HG03439 (cell line): ENCODE measurements at regions not wholly inside any gene's neighbourhood (a gene's known extent, or its start where the extent isn't known, plus 50 kb on each side); places are given as distances from the start of the nearest gene placed in this dataset.
A peak's percentile ranks its signal among the peaks of the same experiment; 100 is the strongest.
"Not testable (repeated sequence)": the region's sequence is repeated elsewhere in the genome, so short reads cannot be mapped to it uniquely, and the experiment has no call there.

Experiments used
- ATAC-seq: cut with Tn5 transposase; IDR thresholded peaks from one replicate; pipeline ENCODE4 v1.9.1; 2021; ENCODE audit warnings: mild to moderate bottlenecking, moderate library complexity; ENCODE audit not compliant: unreplicated experiment

DNA sequence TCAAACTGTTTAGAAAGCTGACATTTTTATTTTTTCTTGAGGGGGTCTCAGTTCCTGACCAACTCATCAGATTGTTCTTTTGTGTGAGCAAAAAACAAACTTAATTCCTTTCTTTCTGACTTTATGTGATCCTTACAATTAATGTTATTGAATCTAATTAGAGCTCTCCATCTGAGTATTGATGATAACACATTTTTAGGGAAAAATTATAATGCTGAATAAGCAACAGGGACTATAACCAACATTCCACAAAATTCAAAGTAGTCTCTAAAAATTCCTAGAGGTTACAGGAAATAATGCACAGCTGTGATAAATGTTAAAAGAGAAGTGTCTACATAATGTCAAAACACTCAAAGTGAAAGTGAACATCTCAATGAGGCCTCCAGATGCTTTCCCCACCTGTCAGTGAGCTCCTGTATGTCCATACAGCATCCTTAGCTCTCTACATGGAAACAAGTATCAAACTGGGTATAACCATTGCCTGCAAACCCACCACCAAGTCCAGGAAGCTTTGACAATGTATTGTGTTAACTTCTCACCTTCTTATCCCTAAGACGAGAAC, 786.0 kb upstream of the SLC39A10 start:
- ATAC-seq, result no peak

DNA sequence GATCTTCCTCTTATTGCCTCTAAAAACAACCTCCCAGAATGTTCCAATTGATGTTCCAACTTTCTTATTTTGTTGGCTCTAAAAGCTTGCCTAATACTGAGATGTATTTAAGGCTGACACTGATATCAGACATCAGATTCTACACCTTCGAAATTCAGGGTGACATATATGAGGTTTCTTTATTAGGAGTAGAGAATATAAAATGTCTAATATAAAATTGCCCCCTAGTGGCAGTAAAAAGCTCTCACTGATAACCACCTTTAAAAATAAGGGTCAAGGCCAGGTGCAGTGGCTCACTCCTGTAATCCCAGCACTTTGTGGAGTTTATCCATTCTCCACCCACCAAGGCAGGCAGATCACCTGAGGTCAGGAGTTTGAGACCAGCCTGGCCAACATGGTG, 789.7 kb upstream of the SLC39A10 start:
- peak; percentile 61 for ATAC-seq

GRCh38 chr2:194854941-194855340, 802.1 kb upstream of the SLC39A10 start:
- no peak for ATAC-seq

DNA sequence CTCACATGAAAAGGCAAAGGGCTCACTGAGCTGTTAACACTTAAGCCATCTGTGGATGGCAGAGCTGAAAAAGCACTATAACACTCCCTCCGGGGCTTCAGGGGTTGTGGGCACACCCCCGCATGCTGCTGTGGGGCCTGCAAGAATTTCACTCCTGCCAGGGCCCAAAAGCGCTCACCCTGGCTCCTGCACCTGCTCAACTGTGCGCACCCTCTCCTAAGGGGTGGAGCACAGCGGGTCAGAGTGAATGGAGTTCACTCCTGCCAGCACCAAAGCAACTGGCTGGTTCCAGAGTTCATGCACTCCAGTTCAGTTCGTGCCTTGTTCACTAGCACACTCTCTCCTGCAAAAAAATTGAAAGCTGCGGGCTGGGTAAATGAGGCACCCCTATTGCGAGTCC, 814.2 kb upstream of the SLC39A10 start:
- ATAC-seq, result no peak

DNA sequence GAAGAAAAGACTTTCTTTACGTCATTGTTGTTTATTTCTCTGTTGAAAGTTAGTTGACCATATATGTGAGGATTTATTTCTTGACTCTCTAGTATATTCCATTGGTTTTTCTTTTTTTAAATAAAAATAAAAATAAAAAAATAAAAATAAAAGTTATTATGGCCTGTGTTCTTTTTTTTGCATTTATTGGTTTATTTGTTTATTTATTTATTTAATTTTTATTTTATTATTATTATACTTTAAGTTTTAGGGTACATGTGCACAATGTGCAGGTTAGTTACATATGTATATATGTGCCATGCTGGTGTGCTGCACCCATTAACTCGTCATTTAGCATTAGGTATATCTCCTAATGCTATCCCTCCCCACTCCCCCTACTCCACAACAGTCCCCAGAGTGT, 822.7 kb upstream of the SLC39A10 start:
- ATAC-seq, result not testable (repeated sequence)

DNA sequence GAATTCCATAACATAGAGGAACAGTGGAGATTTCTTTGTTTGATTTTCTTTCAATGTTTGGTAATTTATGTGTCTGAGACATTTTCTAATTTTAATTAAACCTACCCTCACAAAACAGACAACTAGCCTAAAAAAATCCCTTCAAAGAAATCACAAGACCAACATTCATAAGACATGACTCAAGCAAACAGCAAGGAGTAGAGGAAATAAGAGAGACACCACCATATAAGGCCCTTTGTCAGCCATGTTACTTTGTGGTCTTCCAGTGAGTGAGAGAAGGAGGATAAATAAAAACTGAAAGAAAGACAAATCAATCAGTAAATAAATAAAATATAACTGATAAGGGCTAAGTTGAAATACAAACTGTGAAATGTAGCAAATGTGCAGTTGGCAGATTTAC, 830.8 kb upstream of the SLC39A10 start:
- ATAC-seq, result no peak

- ATAC-seq, result no peak
These were observed 832.6 kb upstream of the SLC39A10 start for GRCh38 chr2:194824450-194824849.

- ATAC-seq, result no peak
These were observed 834.4 kb upstream of the SLC39A10 start for GRCh38 chr2:194822657-194823056.

GRCh38 chr2:194822097-194822496, 834.9 kb upstream of the SLC39A10 start:
- ATAC-seq, result no peak

DNA sequence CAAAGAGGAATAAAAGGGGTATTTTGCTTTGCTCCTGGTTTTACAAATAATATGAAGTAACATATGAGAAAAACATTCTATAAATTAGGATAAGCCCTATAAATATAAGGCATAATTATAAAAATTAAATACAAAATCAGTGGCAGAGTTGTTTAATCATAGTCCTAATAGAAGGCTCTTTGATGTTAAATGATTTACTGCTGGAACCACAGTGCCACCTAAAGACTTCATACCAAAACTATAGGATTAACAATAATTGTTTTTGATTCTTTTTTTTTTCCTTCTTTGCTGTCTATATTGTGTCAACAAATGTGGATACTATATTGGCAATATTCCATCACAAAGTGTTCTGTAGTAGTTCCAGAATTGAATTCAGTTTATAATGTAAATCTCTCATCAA, 837.7 kb upstream of the SLC39A10 start:
- ATAC-seq, result no peak

- ATAC-seq, result no peak
These were observed 841.6 kb upstream of the SLC39A10 start for GRCh38 chr2:194815475-194815874.

DNA sequence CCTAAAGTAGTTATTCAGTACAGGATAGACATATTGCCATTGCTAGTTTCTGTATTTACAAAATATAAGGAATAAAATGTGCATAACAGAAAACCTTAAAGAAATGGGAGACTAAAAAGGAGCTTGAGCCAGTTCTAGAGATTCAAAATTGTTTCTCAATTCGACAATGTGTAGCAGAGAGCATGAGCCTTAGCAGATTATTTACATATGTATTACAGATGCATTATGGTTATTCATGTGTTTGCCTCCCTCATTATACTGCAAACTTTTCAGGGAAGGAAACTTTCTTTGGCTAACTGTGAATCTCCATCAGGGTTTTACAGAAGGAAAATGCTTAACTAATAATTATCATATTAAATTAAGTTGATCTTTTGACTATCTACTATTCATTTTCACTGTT, 854.4 kb upstream of the SLC39A10 start:
- ATAC-seq, result no peak

- ATAC-seq, result not testable (repeated sequence)
These were observed 870.0 kb upstream of the SLC39A10 start for GRCh38 chr2:194787071-194787470.

GRCh38 chr2:194771394-194771793, 885.6 kb upstream of the SLC39A10 start:
- not testable (repeated sequence) for ATAC-seq

DNA sequence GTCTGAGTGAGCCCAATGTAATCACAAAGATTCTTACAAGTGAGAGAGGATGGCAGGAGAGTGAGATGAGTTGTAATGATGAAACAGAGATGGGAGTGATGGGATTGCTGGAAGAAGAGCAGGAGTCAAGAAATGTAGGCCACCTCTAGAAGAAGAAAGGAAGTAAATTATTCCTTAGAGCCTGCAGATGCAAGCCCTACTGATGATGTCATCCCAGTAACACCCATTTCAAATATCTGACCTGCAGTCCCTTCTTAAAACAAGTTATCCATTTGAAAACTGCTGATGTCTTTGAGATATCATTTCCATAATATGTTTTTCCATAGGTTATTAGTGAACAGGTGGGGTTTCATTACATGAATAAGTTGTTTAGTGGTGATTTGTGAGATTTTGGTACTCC, 888.0 kb upstream of the SLC39A10 start:
- no peak for ATAC-seq

DNA sequence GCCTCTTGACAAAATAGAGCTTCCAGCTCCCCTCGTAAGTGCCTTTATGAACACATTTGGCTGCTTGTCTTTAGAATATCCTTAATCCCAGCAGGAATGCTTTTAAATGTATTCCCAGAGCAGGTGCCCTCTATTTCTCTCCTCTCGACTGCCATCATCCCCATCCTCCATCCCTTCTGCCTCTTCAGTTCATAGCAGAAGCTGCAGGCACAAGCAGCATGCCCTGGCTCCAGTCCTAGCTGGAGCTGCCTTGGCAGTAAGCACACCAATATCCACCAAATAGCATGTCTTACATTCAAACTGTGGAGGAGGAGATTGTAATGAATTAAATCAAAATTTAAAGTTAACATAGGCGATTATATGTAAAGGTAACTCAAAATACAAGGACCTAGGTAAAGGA, 891.3 kb upstream of the SLC39A10 start:
- ATAC-seq, result no peak

GRCh38 chr2:194750926-194751325, 906.1 kb upstream of the SLC39A10 start:
- no peak for ATAC-seq

DNA sequence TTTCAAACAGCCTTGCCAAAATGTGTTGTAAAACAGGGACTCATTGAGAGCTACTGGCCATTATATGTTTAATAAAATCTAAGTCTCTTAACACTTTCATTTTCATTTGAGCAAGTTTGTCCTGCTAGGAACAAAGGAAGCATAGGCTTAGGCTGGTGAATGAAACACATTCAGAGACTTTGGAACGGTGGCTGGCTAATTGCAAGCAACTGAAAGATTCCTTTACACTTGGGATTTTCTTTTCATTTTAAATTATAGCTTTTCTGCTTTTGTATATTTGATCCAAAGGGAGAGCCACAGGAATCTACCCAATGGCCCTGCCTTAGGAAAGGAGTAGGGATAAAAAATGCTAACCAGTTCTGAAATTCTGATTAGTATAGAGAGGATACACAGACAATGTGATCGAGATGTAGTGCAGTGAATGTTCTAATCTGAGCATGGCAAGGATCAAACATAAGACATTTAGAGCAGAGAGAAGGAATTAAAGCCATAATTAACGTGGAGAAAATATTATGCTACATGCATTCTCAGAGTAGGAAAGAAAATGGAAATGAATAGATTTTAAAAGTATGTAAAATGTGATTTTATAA, 911.4 kb upstream of the SLC39A10 start:
- no peak for ATAC-seq

- ATAC-seq, result no peak
These were observed 914.3 kb upstream of the SLC39A10 start for GRCh38 chr2:194742706-194743105.

GRCh38 chr2:194739217-194739616, 917.8 kb upstream of the SLC39A10 start:
- ATAC-seq, result no peak

DNA sequence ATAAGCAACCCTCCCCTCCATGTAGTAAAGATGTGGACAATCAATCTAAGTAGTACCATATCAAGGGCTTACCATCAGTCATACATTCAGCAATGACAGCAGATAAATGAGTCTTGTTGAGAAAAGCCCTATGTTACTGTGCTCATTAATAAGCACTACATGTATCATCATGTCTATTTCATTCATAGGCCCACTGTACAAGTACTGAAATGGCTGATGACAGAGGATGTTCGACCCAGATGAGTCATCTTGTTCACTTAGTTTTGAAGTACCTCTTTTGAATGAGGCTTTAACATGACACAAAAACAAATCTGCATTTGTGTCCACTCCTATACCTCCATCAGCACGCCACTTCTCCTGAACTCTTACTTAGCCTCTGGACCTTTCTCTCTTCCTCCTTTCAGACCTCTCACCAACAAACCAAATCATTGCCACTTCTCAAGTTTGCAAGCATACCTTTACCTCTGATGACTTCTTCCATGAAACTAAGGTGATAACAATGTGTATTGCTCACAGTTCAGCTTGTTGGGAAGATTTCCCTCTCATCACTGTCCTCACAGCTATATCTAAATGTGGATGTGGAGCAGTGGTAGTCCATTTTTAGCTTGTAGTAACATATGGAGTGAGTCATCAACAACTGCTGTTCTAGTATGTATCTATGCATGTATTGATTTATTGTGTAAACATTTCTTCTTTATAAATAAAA, 921.0 kb upstream of the SLC39A10 start:
- no peak for ATAC-seq

DNA sequence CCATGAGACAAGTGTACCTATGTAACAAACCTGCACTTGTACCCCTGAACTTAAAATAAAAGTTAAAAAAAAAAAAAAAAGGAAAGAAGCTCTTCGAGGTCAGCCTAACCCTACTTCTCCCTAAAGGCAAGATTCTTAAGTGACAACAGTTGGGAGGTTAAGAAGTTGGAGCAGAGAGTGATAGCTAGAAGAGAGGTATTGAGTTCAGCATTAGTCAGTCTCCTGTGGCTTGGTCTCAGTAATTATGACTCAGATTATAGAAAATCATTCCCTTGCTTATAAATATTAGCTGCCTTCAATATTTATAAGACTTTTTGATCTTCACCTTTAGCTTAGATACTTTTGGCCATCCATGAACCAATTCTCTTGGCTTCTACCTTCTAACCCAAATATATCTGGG, 926.8 kb upstream of the SLC39A10 start:
- ATAC-seq, result no peak

DNA sequence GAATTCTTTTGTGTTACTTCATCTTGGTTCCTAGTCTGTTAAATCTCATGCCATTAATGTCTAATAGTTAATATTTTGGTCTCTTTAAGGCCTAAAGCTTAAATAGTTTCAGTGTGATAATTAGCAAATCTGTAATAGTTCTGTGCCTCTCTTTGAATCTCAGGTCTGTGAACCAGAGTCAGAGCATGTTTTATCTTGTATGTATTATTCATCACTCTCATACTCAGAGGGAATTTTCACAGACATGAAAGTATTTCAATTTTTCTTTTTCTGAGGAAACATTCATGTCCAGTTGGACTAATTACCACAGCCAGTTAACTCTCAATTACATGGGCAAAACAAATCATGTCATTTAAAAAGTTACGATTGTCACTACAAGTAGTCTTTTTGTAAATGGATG, 931.9 kb upstream of the SLC39A10 start:
- no peak for ATAC-seq
